ENCODE measurements at regions not wholly inside any gene's neighbourhood (a gene's known extent, or its start where the extent isn't known, plus 50 kb on each side); places are given as distances from the start of the nearest gene placed in this dataset.

- Histone ChIP-seq H2BK15ac (ENCODE audit: low read length) (no peak overlapping the region), H2BK5ac (ENCODE audit: low read depth, low read length) (no peak overlapping the region), H2AK5ac (ENCODE audit: low read depth, low read length) (no peak overlapping the region), H3K23ac (ENCODE audit: insufficient read length) (no peak overlapping the region), H3K56ac (replicated peaks; ENCODE audit: insufficient read length, low read depth, low read length) (no peak overlapping the region), H3K9me3 (ENCODE audit: insufficient read depth in 2 of 2, low read depth in 1 of 2, low read length in 1 of 2) (no peaks in the 10 kb centered on the region), H2BK120ac (replicated peaks; ENCODE audit: low read depth, low read length) (no peak overlapping the region), H3K4me2 (ENCODE audit: insufficient read depth in 1 of 2, low read depth in 2 of 2, low read length in 2 of 2) (no peak overlapping the region), H3K18ac (ENCODE audit: extremely low read depth, low read length) (no peak overlapping the region), H3K79me2 (ENCODE audit: control insufficient read depth in 1 of 2, insufficient read depth in 2 of 2, low read length in 2 of 2) (no peaks in the 10 kb centered on the region), H4K91ac (replicated peaks; ENCODE audit: insufficient read length, low read length) (no peak overlapping the region), H4K5ac (ENCODE audit: insufficient read length, low read depth, low read length) (no peak overlapping the region), H3K4me3 (ENCODE audit: extremely low read depth in 1 of 4, insufficient read depth in 2 of 4, low read depth in 3 of 4, low read length in 4 of 4) (no peak overlapping the region), H3K14ac (ENCODE audit: insufficient read length) (no peak overlapping the region), H4K20me1 (replicated peaks in 1 of 2; ENCODE audit: control insufficient read depth in 1 of 2, insufficient read depth in 2 of 2, low read length in 2 of 2) (no peaks in the 10 kb centered on the region), H3K9ac (replicated peaks in 1 of 4; ENCODE audit: extremely low read depth in 1 of 4, low read depth in 3 of 4, low read length in 3 of 4) (no peak overlapping the region), H3K23me2 (ENCODE audit: low read depth, low read length) (no peaks in the 10 kb centered on the region), H2BK20ac (ENCODE audit: low read length) (no peak overlapping the region), H3K4ac (replicated peaks; ENCODE audit: insufficient read length, low read depth, low read length) (no peak overlapping the region), H3K36me3 (ENCODE audit: control insufficient read depth in 2 of 4, insufficient read depth in 4 of 4, low read length in 3 of 4) (no peaks in the 10 kb centered on the region), H3K27ac (ENCODE audit: low read depth, low read length) (no peak overlapping the region), H2AFZ (ENCODE audit: low read length) (no peak overlapping the region; the same call in 1 of the 2 replicates), H4K8ac (ENCODE audit: extremely low read depth, insufficient read depth, low read length) (peak overlapping the region; percentile 12; the same call in 1 of the 2 replicates), H3K27me3 (replicated peaks in 1 of 4; ENCODE audit: control insufficient read depth in 3 of 4, extremely low read depth in 1 of 4, insufficient read depth in 3 of 4, low read length in 3 of 4) (peaks cover 0 to 5% (median 0%) of the 10 kb centered on the region in 4 experiments; a peak in 3 of 7 replicates), H3K79me1 (ENCODE audit: low read depth, low read length) (no peaks in the 10 kb centered on the region), H2BK12ac (ENCODE audit: low read depth, low read length) (no peak overlapping the region), H3K4me1 (replicated peaks in 1 of 4; ENCODE audit: control insufficient read depth in 3 of 4, insufficient read depth in 4 of 4, low read length in 3 of 4) (peaks cover 0 to 5% (median 0%) of the 10 kb centered on the region in 4 experiments; a peak in 2 of 7 replicates)
- ChIA-PET CTCF (ENCODE audit: partially characterized antibody) (interaction anchor here (1.0 to 2.2 kb wide), 4 partner anchors 19 to 102 kb away, joined by 3 to 7 read pairs (median 4); no protein-coding TSS in a partner anchor), POLR2A (ENCODE audit: partially characterized antibody) (no interaction called here)
- DNase-seq (ENCODE audit: low read depth in 1 of 2, low spot score in 2 of 2) (no peak), FAIRE-seq (no peak)
- 84% methylated on average over 20 of the region's 20 CpGs; no CpG with 5 or more reads in 1 of the 2 experiments for WGBS, 2 experiments (ENCODE audit: extremely low coverage in 1 of 2, insufficient coverage in 1 of 2, insufficient read length in 1 of 2, insufficient replicate concordance in 2 of 2, low coverage in 1 of 2, low lambda C conversion rate in 2 of 2, missing lambda C conversion rate in 1 of 2)
- TF ChIP-seq BRCA1 (IDR thresholded peaks at IDR 0.05; ENCODE audit: low read depth, low read length): no peak
These were observed 148.6 kb downstream of the IGLL1 start for GRCh38 chr22:23431337-23432072.

Data from H1 (cell line).